GM21381 (cell line): ENCODE measurements at regions not wholly inside any gene's neighbourhood (a gene's known extent, or its start where the extent isn't known, plus 50 kb on each side); places are given as distances from the start of the nearest gene placed in this dataset.
A peak's percentile ranks its signal among the peaks of the same experiment; 100 is the strongest.
"Not testable (repeated sequence)": the region's sequence is repeated elsewhere in the genome, so short reads cannot be mapped to it uniquely, and the experiment has no call there.

Experiments
- ATAC-seq: cut with Tn5 transposase; IDR thresholded peaks from one replicate; pipeline ENCODE4 v1.9.1; 2021; ENCODE audit warnings: mild to moderate bottlenecking, moderate library complexity; ENCODE audit not compliant: unreplicated experiment

- no peak for ATAC-seq
These were observed 289.5 kb downstream of the OMA1 start for GRCh38 chr1:58257003-58257402.

GRCh38 chr1:58256546-58256945 is 290.0 kb downstream of the OMA1 start:
- ATAC-seq = no peak

DNA sequence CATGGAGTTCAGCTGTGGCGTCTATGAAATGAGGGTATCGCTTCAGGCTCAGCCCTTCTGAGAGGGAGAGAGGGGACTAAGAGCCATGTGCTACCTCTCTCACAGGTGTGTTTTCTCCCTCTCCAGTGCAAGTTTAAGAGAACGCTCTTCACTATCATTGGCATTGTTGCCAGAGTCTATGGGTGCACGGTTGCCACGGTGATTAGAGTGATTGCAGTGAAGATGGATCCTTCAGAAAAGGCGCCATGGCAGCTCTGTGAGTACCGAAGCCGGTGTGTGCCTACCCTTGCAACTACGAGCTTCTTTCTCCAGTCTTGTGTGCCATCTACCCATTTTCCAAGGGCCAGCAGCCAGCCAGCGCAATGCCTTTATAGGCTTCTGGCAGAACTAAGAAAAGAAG is 290.5 kb downstream of the OMA1 start:
- ATAC-seq = no peak

- ATAC-seq = no peak
These were observed 291.3 kb downstream of the OMA1 start for GRCh38 chr1:58255192-58255591.

GRCh38 chr1:58251430-58252073 is 295.0 kb downstream of the OMA1 start:
- no peak for ATAC-seq

DNA sequence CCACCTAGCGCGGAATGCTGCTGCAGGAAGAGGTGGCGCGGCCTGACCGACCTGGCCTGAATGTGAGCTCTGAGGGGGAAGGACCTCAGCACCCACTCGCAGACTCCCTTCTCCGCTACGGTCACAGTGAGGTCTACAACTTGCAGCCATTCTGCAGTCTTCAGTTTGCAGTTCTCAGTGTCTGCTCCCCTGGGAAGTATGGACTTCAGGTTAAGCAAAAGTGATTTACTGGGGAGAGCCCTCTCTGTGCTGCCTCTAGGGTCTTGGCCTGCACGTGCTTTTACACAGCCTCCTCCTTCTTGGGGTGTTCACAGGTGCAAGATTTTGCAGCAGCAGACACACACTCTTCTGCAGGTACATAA is 296.0 kb downstream of the OMA1 start:
- ATAC-seq = no peak

GRCh38 chr1:58249737-58250586 is 296.6 kb downstream of the OMA1 start:
- no peak for ATAC-seq

GRCh38 chr1:58249388-58249736 is 297.2 kb downstream of the OMA1 start:
- ATAC-seq = no peak

GRCh38 chr1:58248791-58249190 is 297.7 kb downstream of the OMA1 start:
- no peak for ATAC-seq

- ATAC-seq = no peak
These were observed 298.5 kb downstream of the OMA1 start for GRCh38 chr1:58248072-58248471.

- ATAC-seq = no peak
These were observed 300.0 kb downstream of the OMA1 start for GRCh38 chr1:58246549-58246948.

- no peak for ATAC-seq
These were observed 301.7 kb downstream of the OMA1 start for GRCh38 chr1:58244872-58245271.

DNA sequence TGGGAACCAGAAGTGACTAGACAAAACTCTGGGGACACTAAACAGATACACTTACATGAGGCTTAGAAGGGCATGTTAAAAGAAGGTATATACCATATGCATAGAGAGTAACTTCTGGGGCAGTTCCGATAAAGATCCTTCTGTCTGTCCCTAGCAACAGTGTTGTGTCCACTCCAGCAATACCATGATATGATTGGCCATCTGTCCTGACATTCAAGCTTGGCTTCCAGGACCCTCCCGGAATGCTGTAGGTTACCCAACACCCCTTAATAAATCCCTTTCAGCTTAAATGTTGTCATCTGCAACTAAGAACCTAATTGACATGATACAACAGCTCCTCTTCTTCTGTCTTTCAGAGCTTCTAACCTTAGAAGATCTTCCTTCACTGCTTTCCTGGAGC is 307.7 kb downstream of the OMA1 start:
- no peak for ATAC-seq

- ATAC-seq = no peak
These were observed 312.8 kb downstream of the OMA1 start for GRCh38 chr1:58233729-58234128.

GRCh38 chr1:58231204-58231603 is 315.3 kb downstream of the OMA1 start:
- peak; percentile 49 for ATAC-seq

- ATAC-seq = no peak
These were observed 318.9 kb downstream of the OMA1 start for GRCh38 chr1:58227604-58228003.

DNA sequence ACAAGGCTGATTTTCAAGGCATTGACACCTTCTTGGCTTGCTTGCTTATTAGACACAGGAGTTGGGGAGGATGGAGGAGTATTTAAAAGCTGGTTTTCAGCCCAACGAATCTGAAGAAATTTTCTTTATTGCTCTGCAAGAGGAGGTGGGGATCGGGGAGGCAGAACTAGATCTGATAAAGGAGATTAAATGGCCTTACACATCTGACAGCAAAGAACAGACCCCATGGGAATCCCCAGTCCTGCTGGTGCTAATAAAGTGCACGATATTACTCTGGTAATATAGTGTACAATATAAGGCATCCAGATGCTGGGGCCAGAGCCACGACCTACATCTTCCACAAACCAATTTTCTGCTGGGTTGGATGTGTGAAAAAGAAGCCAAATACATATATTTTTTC is 323.0 kb downstream of the OMA1 start:
- no peak for ATAC-seq

- ATAC-seq = no peak
These were observed 325.6 kb downstream of the OMA1 start for GRCh38 chr1:58220836-58221472.

- not testable (repeated sequence) for ATAC-seq
These were observed 330.4 kb downstream of the OMA1 start for GRCh38 chr1:58216169-58216568.

GRCh38 chr1:58214674-58215073 is 331.9 kb downstream of the OMA1 start:
- no peak for ATAC-seq

- no peak for ATAC-seq
These were observed 334.7 kb downstream of the OMA1 start for GRCh38 chr1:58211869-58212268.

GRCh38 chr1:58209575-58209974 is 337.0 kb downstream of the OMA1 start:
- no peak for ATAC-seq
